GM12875 (cell line): ENCODE measurements at regions not wholly inside any gene's neighbourhood (a gene's known extent, or its start where the extent isn't known, plus 50 kb on each side); places are given as distances from the start of the nearest gene placed in this dataset.

Source experiments
- H3K4me3 ChIP-seq: one replicate; pipeline ENCODE4 v1.5.1; 2011; ENCODE audit warnings: low read depth, low read length, control low read depth
- TF ChIP-seq, protein P1 (sequence below): IDR thresholded peaks from 2 replicates; pipeline ENCODE4 v1.5.1; 2011; ENCODE audit warnings: low read depth, mild to moderate bottlenecking, control low read depth, inconsistent platforms, low read length, moderate library complexity, borderline replicate concordance; ENCODE audit not compliant: insufficient read depth

DNA sequence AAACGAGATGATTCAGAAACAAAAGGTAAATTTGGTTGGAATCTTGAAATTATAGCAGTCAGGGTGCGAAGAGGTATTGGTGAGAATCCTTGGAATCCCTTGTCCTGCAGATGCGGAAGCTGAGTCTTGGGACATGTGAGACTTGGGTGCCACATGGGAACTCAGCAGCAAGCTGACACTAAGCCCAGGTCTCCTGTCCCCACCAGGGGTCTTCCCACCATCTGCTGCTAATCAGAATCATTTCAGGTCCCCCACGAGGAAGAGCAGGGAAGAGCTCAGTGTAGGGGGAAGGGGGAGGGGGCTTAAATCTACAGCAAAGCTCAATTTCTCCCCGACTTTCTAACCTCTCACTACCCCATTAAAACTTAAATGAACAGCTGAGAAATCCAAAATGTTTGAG lies 126.1 kb upstream of the BMPER start:
- TF ChIP-seq, protein P1, sequence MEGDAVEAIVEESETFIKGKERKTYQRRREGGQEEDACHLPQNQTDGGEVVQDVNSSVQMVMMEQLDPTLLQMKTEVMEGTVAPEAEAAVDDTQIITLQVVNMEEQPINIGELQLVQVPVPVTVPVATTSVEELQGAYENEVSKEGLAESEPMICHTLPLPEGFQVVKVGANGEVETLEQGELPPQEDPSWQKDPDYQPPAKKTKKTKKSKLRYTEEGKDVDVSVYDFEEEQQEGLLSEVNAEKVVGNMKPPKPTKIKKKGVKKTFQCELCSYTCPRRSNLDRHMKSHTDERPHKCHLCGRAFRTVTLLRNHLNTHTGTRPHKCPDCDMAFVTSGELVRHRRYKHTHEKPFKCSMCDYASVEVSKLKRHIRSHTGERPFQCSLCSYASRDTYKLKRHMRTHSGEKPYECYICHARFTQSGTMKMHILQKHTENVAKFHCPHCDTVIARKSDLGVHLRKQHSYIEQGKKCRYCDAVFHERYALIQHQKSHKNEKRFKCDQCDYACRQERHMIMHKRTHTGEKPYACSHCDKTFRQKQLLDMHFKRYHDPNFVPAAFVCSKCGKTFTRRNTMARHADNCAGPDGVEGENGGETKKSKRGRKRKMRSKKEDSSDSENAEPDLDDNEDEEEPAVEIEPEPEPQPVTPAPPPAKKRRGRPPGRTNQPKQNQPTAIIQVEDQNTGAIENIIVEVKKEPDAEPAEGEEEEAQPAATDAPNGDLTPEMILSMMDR = no peak
- no peak overlapping the region for H3K4me3 ChIP-seq

DNA sequence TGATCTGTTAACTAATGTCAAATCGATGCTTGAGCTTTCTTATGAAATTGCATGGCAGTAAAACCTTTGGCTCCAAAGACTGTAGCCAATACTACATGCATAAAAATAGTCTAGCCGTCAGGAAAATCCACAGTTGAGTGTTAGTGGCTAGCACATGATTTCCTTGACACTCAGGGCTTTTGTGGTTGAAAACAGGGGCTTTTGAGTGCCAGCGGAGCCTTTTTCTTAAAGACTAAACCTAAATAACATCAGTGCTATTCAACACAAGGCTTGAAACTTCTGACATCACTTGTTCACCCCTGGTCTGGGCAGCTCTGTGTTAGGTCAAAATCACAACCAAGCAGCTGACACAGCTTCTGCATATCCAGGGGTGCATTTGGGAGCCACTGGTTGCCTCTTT lies 124.2 kb upstream of the BMPER start:
- no peak overlapping the region for H3K4me3 ChIP-seq
- TF ChIP-seq, protein P1 = no peak

DNA sequence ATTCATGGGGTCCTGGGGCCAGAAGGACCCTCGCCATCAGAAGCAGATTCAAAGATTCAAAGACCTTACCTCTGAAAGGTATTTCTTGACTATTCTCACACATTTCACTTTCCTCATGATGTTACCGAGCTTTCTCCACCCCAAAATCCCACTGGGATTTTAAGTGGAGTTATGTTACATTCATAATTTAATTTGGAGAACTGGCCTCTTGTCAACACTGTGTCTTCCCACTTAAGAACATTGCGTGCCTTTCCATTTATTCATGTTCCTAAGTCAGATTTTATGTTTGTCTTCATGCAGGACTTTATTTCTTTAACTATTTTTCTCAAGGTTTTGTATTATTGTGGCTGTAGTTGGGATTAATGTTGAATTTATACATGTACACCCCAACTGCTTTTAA lies 123.5 kb upstream of the BMPER start:
- TF ChIP-seq, protein P1 = no peak
- H3K4me3 ChIP-seq = no peak overlapping the region

DNA sequence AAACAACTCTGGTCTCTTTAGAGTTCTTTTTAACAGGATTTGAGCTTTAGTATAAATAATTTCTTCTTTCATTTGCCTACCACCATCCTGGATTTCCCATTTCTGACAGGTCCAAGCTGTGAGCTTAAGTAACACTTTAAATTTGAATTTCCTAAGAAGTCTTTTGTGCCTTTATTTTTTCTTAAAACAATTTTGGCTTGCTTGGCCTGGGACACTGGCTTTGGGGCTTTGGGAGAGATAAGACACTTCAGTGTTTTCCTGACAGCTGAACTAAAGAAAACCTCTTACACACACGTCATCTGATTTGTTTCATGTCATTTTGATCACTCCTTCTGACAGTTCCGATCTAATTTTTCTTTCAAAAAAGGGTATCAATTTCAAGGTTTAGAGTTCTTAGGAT lies 121.3 kb upstream of the BMPER start:
- TF ChIP-seq, protein P1 = no peak
- H3K4me3 ChIP-seq = no peak overlapping the region

DNA sequence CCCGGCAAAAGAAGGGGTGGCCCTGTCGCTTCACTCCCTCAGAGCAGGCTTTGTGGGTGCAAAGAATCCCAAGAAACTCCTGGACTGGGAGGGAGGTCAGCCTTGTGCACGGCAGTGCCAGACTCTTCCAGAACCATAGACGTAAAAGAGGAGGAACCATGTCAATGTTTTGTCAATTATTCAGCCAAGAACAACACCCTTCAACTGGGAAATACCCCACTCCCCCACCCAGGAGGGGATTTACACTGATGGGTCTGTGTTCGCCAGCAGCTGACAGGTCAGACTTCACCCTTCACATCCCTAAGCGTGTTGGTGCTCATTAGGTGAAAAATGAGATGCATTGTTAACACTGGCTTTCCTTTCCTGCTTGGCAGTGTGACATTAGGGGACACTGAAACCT lies 116.8 kb upstream of the BMPER start:
- no peak overlapping the region for H3K4me3 ChIP-seq
- TF ChIP-seq, protein P1 = no peak

DNA sequence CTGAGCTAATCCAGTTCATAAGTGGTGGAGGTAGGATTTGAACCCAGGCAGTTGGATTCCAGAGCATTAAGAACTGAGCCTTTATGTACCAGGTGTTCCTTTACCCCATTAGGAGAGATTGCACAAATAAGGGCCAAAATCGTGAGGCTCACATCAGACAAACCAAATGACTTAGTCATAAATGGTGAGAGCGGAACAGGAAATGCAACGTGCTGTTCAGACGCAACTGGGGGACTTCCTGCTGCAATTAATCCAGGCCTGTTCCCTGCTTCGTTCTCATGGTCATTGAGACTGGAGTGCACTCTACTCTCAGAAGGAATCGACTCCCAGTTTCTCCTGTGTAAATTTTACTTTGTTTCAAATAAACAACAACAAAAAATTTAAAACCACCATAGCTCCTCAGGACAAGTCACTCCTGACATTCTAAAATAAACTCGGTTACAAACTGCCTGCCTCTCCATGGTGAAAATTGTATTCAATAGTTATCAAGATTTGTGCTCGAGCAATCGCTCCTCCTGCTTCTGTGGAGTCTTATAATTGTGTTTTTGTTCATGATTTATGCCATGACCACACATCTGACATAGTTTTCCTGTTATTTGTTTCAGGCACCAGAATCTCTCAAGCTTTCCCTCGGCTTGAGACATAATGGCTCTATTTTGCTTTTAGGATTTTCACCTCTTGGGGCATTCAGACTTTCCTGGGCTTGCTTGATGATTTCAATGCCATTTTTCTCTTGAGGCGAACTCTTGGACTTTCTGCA lies 115.3 kb upstream of the BMPER start:
- TF ChIP-seq, protein P1 = no peak
- H3K4me3 ChIP-seq = no peak overlapping the region

DNA sequence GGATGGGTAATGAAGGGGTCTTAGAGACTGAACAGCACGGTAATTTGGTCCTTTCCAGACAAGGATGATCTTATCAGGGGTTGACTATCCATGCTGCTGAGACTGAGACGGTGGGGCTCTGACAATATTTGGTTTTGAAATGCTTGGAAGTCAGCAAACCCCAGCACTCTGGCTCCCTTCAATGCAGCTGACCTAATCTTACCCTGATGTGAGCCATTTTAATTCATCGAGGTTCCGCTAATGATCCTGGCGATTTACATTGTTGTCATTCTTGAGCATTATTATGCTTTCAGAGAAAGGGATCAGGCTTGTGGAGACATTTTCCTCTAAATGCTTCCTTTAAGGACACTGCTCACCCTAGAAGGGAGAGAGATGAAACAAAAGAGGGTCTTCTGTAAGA lies 114.6 kb upstream of the BMPER start:
- H3K4me3 ChIP-seq = no peak overlapping the region
- TF ChIP-seq, protein P1 = no peak
